Kidney tubule cell (primary cell): ENCODE measurements at regions not wholly inside any gene's neighbourhood (a gene's known extent, or its start where the extent isn't known, plus 50 kb on each side); places are given as distances from the start of the nearest gene placed in this dataset.
A peak's percentile ranks its signal among the peaks of the same experiment; 100 is the strongest.
"Not testable (repeated sequence)": the region's sequence is repeated elsewhere in the genome, so short reads cannot be mapped to it uniquely, and the experiment has no call there.

Source experiments
- DNase-seq: peaks from one replicate; pipeline ENCODE4 v3.0.0-alpha.2; 2018; ENCODE audit warnings: low spot score

DNA sequence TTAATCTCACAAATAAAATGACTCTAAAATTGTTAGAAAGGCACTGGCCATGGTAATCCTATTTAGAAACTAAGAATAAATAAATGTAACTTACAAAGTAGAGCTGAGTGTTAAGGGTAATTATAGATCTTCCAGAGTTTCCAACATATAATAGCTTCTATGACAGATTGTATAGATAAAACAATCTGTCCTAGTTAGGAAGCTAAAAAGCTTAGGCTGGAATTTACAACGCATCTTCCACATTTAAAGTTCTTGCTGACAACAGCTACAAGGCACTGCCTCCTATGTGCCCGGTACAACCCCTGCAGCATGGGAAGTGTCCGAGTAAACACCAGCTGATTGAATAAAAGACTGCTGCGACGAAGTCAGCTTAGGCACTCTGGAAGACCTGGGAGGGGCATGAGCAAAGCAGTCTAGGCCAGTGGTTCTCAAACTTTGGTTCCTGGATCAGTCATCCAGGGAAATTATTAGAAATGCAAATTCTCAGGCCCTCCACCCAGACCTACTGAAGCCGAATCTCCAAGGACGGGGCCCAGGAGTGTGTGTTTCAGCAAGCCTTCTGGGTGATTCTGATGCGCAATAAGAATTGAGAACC lies 635.6 kb upstream of the TBX3 start:
- no peak for DNase-seq

DNA sequence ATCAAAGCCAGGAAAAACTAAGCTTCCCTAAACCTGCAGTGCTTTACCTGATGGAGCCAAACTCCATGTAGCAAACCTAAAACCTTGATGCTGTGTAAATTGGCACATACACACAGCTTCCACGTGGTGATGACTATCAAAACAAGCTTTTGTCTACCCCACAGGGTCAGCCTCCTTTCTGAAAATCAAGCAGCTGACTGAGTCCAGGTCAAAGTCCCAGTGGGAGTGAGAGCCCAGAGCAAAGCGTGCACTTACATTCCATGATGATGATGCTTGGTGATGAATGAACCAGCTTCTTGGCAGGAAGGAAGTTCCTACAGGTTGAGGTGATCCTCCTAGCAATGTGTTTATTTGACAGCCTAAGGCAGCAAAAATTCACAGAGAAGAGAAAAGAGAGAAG lies 630.0 kb upstream of the TBX3 start:
- peak; percentile 94 for DNase-seq

DNA sequence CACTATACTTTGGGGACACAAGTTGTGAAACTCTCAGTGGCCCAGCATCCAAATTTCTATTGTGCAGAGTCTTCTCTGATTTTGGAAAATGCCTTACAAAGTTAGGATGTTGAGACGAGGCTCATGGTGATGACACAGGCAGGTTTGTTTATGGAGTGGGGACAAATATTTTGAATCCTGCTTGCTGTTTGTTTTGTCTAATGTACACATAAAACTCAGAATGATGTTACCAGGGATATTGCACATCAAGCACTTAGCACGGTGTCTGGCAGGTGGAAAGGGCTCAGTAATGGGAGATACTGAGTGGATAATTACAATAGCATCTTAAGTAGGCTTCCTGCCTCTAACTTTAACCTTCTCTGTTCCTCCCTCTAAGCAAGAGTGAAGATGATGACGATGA lies 628.9 kb upstream of the TBX3 start:
- DNase-seq: no peak

DNA sequence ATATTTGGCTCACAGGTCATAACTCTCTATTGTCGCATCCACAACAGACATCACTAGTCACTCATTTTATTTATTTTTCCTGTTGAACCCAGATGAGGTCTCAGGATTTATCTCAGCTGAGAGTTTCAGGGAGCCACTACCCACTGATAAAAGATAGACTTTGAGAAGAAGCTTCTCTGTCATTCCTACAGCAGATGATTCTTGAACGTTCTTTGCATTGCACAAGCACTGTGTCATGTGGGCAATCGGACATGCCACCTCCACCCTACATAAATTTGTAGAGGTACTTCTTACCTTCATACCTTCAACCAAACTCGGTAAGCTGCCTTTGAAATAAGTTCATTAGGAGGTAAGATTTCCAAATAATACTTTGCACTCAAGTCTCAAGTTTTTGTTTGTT lies 627.9 kb upstream of the TBX3 start:
- DNase-seq: no peak

DNA sequence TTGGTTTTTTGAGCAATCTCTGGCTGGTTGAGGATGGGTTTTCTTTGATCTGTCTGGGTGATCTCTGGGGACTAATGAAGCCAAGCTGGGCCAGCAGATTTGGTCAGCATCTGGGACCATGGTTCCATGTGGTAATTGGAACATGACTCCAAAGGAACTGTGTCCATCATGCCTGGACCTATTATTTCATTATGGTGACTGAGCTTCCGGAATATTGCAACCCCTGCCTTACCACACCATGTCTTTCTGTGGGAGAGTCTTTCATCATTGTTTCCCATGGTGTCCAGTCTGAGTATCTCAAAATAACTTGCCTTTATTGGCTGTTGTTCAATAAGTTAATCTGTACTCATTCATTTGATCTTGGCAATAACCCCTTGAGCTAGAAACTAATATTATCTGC lies 624.9 kb upstream of the TBX3 start:
- no peak for DNase-seq

DNA sequence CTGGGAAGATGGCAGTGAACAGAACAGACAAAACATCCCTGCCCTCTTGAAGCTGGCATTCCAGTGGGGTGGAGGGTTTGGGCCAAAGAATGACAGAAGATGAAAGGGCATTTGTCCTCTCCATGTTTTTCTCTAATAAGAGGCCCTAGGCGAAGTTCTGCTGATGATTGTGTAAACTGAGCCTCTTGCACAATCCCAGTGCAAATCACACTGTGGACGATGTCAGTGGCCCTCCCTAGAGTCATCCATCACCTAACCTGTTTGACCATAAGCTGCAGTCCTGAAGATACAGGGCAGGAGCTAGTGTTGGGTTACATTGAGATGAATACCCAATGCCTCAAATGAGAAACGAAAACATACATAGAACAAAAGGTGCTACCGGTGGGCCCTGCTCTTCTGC lies 622.4 kb upstream of the TBX3 start:
- no peak for DNase-seq

DNA sequence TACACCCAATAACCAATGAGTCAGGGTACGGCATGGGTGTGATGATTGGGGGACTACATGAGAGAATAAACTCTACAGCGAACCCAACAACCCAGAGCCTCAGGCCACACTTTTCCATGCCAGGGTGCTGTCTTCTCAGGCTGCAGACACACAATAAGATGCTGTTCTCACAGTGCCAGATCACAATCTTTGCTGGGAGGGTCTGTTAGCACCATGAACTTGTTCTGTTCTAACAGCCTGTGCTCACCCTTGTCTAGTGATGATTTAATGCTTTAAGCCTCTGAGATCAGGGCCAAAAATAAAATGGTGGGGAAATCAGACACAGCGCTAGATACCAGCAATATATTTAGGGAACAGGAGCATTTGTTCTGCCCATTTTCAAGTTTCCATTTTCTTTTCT lies 621.9 kb upstream of the TBX3 start:
- no peak for DNase-seq

DNA sequence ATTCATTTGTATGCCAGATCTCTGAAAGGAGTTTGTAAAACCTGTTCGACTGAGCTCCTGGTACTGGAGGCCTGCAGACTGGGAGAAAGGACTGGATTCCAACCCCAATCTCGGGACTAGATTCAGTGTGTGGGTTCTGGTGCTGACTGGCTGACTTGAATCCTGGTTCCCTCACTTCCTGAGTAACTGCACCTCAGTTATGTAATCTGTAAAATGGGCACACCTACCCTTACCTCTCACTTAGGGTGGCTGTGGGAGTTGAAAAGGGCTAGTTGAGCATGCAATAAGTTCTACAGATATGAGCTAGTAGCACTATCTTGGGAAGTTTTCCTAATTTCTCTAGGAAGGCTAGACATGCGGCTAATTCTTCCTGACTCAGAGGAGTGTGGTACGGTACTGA lies 621.3 kb upstream of the TBX3 start:
- no peak for DNase-seq

DNA sequence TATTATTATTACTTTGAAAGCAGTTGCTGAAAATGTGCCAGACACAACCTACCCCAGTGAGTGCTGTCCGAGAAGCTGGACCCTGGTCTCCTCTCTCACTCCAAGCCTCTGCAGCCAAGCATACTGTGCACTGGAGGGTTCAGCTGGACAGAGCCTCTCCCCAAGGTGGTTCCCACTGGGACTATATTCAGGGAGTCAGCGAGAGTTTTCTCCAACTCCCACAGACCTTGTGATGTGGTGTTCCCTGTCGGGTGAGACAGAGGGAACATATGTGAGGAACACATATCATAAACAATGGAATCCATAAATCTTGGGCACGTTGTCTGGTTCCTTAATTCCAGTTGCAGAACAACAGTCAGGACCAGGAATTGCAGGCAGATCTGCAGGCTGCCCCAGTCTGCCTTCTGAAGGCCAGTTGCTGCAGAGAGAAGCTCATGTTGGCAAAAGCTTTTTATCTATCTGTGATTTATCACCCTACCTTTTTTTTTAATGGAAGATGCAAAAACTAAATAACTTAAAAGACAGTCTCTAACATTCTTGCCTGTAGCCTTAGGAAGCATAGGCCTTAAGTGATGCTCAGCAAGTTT lies 619.8 kb upstream of the TBX3 start:
- DNase-seq: no peak

DNA sequence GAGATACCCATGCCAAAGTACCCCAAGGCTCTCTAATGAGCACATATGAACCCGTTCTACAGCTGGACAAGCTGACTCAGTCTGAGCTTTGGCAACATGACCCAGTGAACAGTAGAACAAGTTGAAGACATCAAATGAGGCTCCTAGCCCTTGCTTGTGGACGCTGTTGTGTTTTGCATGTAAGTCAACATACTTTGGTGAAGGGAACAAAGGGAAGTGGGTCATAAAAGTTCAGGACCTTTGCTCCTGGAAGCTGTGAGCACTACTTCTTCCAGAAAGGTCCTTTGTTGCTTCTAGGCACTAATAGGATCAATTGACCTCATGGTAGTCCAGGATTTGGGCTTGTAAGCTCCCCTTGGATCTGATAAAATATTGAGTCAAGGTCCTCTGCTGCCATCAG lies 613.5 kb upstream of the TBX3 start:
- no peak for DNase-seq

DNA sequence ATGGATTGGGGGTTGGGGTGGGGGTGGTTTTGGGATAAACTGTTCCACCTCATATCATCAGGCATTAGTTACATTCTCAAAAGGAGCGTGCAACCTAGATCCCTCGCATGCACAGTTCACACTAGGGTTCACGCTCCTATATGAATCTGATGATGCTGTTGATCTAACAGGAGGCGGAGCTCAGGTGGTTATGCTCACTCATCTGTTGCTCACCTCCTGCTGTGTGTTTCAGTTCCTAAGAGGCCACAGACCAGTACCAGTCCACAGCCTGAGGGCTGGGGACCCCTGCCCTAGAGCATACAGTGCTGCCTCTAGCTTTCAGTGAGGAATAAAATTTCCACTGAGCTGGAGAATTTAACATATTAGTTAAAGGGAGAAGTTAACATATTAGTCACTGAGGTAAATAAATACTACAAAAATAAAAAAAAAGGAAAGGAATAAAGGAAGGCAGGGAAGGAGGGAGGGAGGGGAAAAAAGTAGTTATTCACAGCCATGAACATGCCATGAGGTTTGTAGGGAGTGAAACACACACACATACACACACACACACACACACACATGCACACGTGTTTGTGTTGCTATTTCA lies 612.7 kb upstream of the TBX3 start:
- DNase-seq: no peak

DNA sequence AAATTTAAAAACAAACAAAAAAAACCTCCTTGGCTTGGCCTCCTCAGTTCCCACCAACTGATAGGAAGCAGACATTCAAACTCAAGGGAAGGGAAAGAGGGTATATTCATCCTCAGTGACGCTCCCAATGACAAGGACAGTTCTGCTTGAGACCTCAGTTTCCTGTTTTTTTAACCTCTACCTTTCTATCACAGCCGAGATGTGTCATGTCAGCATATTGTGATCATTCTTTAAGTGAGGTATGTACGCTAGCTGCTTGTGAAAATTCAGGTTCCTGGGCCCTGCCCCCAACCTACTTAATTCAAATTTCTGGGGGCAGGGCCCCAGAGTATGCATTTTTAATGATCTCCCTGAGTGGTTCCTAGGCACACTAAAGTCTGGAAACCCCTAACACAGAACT lies 611.9 kb upstream of the TBX3 start:
- no peak for DNase-seq

DNA sequence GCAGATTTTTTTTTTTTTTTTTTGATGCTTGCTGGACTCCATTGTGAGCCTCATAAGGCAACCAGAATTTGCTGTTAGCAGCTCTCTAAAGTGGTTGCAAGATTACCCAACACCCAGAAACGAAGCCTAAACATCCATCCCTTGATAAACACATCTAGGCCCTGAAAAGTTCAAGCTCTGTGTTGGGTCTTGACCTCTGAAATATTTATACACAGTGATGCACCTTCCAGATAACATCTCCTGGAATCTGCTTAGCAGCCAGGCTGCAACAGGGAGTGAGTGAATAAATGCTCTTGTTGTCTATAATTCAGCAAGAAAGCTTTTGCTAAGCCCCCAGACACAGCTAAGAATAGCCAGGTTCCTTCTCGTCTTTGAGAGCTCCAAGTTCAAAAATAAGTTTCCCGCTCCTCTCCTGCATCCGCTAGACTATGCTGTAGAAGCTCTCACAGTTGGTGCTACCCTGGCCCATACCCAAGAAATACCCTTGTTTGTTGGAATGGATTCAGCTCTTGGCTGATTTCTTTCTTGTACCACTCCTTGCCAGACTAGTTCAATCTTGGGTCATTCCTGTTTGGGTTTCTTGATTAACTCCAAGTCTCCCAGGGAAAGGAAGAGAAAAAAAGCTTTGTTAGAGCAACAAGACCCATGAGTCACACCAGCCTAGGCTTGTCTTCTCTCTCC lies 610.6 kb upstream of the TBX3 start:
- DNase-seq: no peak

DNA sequence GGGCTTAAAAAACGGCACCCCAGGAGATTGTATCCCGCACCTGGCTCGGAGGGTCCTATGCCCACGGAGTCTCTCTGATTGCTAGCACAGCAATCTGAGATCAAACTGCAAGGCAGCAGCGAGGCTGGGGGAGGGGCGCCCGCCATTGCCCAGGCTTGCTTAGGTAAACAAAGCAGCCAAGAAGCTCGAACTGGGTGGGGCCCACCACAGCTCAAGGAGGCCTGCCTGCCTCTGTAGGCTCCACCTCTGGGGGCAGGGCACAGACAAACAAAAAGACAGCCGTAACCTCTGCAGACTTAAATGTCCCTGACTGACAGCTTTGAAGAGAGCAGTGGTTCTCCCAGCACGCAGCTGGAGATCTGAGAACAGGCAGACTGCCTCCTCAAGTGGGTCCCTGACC lies 601.5 kb upstream of the TBX3 start:
- not testable (repeated sequence) for DNase-seq

DNA sequence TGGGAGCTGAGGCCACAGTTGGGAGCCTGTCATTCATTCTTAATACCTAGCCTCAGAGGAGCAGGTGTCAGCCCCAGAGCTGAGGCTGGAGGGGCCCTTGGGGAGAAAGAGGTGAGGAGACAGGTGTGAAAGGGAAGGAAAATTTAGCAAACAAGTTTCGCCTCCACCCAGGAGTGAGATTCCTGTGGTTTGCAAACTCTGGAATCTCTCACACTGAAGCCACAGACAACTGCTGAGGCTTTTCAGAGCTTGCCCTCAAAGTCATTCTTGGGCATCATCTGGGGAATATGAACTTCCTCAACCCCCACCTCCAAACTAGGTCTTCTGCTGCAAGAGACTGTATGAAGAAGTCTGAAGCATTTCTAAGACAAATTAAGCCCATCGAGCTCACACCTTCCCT lies 589.5 kb upstream of the TBX3 start:
- DNase-seq: no peak

DNA sequence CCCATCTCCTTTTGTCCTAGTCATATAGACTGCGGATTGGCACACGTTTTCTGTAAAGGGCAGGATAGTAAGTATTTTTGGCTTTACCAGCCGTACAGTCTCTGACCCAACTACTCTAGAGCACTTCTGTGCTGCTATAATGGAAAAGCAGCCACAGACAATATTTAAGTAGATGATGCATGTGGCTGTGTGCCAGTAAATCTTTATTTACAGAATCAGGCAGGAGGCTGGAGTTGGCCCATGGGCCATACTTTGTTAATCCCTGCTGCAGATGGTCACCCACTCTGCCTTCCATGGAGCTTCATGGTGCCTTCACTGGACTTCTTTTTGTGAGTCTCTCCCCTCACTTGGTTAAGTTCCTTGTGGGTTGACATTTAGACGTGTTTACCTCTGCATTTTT lies 584.5 kb upstream of the TBX3 start:
- no peak for DNase-seq

DNA sequence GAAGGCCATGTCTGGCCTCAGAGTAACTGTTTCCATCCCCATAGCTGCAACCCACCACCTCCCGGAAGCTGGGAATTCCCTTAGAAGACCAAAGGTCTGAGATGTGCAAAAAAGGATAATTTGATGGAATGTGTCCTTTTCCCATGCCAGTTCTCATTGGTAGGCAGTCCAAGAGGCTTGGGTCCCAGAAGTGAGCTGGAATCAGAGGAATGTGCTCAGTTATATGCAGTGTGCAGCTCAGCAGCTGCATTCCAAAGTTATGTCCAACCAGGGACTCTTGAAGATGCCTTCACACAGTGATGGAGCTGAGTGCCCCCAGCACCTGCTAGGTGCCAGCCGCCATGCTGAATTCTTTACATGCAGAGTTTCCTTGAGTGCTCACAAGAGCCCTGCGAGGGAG lies 583.9 kb upstream of the TBX3 start:
- peak; percentile 4 for DNase-seq

DNA sequence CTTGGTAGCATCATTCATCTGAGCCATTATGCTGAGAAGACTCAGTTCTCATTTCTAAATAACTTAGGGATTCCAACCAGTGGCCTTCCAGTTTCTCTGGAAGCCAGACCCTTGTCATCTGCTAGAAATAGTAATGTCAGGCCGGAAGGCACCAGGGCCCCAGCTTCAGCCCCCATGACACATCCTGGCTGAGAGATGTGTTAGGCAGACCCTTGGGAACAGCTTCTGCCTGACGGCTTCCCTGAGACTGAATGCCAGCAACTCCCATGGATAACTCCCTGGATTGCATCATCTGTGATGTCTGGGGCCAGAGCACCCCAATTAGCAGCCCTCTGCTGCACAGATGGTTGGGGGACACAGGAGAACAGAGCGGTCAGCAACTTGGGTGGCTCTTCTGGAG lies 583.5 kb upstream of the TBX3 start:
- DNase-seq: no peak

DNA sequence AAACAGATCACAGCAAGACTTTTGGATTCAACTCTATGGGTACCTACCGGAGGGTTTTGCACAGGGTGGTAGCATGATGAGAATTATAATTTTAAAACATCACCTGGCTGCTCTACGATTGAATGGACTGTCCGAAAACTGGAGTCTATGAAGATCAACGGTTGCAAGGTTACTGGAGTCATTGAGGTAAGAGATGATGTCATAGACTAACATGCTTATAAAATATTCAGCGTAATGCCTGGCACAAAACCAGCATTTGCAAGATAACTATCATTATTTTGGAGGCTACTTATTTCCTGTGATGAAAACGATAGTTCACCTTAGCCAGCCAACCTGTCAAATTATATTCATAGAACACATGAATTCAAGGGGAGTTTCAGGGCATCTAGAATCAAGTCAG lies 580.6 kb upstream of the TBX3 start:
- DNase-seq: peak; percentile 29

DNA sequence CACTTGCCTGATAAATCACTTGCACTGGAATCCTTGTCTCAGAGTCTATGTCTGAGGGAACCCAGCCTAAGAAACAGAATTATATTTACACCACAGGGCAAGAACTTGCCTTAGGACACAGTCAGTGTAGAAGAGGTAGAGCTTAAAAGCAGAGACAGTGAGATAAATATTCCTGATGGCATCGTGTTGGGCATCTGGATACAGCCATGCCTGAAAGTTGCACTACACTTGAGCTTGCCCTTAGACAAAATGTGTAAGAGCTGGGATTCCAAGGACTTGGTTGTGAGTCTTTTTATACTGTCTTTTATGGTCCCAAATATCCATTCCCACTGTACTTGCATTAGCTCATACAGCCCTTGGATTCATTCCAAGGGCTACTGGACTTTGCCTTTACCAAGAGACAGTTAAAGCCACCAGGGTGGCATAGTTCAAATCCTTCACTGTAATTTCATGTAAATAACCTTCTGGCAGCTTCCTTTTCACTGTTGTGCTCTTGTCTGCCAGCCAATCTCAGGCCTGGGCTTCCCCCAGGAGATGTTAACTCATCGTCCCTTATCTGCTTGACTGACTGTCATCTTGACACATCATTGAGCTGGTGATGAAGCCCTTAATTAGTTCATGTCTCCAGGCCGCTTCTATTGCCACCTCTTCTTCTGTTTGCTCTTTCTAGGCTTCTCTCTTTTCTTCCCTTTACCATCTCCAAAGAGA lies 577.9 kb upstream of the TBX3 start:
- peak; percentile 84 for DNase-seq

DNA sequence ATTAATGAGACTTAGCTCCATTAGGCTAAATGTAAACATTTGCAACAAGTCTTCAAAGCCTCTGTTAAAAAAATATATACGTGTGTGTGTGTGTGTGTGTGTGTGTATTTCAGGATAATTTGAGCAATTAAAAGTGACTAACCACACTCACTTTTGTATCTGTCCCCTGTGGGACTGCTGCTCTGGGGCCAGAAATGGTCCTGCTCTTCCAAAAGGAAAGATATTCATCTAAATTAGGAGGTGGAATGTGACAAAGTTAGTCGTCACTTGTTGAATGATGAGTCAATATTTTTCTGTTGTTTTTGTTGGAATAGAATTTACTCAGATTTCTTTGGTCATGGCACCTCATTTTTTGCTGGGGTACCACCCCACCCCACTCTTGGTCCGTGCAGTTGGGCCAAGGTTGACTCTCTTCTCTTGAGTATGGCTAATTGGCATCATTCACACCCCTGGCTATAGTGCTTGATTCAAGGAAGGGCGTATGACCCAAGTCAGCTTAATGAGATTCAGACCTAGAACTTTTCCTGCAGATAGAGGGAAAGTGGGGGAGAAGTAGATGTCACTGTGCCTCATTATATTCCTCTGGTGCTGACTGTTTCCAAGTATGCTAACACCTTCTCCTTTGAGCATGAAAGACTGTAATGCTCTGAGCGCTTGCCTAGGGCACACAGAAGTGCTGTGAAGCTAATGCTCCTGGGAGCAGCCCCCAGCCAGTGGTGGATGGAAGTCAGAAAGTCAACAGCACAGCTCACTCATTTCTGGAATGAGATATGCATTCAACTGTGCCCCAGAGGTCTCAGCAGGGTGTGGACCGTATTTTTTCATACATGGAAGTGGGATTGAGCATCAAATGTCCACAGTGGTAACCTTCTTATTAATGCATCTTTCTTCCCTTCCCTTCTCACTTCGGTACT lies 577.0 kb upstream of the TBX3 start:
- DNase-seq: no peak
